Stimulated activated CD8-positive, alpha-beta memory T cell treated with anti-CD3 and anti-CD28 coated beads, Interleukin-2, amount 100 ng/mL, for 48 hours (primary cell): ENCODE measurements at regions not wholly inside any gene's neighbourhood (a gene's known extent, or its start where the extent isn't known, plus 50 kb on each side); places are given as distances from the start of the nearest gene placed in this dataset.
"Not testable (repeated sequence)": the region's sequence is repeated elsewhere in the genome, so short reads cannot be mapped to it uniquely, and the experiment has no call there.

Experiments used
- DNase-seq, 2 donors: peaks; one replicate each; pipeline ENCODE4 v3.0.0-alpha.2; 2020; ENCODE audit warnings: low read depth in 2 of 2

GRCh38 chr6:91941838-91942237 lies 1355.0 kb upstream of the MAP3K7 start:
- no peak for DNase-seq

DNA sequence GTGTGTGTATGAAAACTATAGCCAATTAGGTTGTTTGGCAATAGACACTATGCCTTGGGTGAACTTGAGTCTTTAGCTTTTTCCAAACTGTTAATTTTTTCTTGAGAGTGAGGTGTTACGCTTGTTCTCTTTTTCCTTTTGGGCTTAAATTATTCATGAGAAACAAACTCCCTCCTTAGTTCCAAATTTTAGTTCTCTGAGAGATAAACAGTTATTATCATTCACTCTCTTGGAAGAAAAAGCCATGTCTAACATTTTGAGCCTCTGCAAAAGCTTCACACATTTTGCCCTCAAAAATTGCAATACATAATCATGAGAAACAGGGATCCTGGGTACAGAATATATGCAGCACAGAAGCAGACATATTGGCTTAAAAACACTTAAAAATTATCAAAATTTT lies 1353.9 kb upstream of the MAP3K7 start:
- no peak for DNase-seq

DNA sequence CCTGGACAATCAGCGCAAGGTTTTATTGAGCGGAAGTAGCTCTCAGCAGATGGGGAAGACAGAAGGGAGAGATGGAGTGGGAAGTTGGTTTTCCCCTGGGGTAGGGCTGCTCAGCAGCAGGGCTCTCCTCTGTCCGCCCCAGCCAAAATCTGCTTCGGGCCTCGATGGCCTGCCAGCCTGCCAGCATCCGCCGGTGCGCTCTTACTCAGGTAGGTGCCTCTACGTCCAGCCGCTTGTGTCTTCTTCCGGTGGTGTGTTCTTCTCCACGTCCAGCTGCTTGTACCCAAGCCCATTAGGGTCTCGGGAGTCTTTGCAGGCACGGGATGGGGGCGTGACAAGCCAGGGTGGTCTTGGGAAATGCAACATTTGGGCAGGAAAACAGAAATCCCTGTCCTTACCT lies 1340.0 kb upstream of the MAP3K7 start:
- DNase-seq = no peak

GRCh38 chr6:91926361-91926760 lies 1339.5 kb upstream of the MAP3K7 start:
- DNase-seq = no peak

- DNase-seq = no peak
Observed at GRCh38 chr6:91911945-91912344, 1325.1 kb upstream of the MAP3K7 start.

GRCh38 chr6:91904586-91905164 lies 1317.8 kb upstream of the MAP3K7 start:
- DNase-seq = no peak

DNA sequence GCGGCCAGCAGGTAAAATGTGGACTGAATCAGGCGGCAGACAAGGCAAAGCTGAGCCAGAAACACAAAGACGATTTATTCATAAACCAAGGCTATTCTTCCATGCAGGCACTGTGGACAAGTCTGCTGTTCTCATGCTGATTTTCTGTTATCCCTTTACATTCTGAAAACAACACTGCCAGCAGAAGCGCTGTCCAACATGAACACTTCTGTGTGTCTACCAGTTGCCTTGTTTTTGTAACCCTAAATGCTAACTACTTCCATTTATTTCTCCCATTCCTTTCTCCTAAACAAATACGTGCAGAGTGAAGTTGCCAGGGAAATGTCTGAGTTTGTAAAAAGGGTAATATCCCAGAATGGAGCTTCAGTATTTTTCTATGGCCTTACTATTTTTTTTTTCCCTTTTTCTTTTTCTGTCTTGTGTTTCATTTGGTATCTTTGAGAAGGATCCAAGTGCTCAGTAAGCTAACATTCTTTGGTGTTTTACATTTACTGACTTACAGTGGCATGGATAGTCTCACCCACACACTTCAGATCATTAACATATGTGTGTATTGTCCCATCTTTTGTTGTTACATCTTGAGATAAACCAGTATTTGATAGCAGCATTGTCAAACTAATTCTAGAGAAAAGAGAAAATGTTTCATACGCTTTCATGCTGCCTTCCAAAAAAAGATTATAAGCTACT lies 1308.9 kb upstream of the MAP3K7 start:
- DNase-seq = no peak

DNA sequence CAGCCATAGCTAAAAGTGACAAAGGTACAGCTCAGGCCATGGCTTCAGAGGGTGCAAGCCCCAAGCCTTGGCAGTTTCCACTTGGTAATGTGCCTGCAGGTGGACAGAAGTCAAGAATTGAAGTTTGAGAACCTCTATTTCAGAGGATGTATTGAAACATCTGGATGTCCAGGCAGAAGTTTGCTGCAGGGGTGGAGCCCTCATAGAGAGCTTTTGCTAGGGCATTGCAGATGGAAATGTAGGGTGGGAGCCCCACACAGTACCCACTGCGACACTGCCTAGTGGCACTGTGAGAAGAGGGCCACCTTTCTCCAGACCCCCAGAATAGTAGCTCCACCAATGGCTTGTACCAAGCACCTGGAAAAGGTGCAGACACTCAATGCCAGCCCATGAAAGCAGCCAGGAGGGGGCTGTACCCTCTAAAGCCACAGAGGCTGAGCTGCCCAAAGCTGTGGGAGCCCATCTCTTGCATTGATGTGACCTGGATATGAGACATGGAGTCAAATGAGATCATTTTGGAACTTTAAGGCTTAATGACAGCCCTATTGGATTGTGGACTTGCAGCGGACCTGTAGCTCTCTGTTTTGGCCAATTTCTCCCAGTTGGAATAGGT lies 1299.4 kb upstream of the MAP3K7 start:
- no peak for DNase-seq

- not testable (repeated sequence) for DNase-seq
Observed at GRCh38 chr6:91881791-91882190, 1294.9 kb upstream of the MAP3K7 start.

DNA sequence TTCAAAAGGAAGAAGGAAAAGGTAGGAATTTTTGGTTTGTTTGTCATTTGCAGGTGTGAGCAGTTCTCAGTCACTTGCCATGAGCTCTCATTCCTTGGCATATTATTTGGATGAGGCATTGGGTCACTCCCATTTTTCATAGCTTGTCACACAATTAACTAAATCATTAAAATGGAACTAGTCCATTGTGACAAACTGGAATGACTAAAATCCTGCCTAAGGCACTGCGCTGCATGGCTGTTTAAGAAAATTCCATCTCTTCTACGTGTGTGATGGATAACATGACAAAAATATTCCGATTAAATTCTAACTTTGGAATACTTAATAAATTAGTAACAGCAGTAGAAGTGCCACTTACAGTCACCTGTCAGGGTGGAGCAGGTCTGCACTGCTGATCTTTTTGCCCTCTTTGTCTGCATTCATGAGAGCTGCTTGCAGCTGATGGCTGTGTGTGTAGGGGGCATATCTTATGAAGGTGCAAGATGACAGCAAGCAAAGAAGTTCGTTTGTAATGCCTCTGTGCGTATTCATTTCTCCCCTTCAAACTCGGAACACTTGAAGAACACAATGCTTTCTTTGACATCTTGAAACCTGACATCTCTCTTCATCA lies 1292.6 kb upstream of the MAP3K7 start:
- no peak for DNase-seq

- DNase-seq = no peak
Observed at GRCh38 chr6:91877994-91878393, 1291.1 kb upstream of the MAP3K7 start.

DNA sequence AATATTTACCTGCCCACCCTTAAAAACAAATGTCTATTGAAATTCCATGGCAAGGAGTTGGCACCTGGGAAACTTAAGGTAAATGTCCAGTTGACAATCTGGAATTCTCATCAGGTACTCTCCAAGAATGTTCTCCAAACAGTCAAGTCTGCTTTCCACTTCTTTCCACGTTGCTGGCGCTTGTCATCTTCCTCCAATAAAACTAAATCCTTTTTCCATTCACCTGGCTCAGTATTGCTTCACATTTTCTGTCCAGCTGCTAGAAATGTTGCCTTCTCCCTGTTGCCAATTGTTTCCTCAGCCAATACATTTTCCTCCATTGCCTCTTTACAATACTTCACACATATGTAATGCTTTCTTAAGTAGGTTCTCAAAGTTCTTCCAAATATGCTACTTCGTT lies 1288.1 kb upstream of the MAP3K7 start:
- DNase-seq = no peak

DNA sequence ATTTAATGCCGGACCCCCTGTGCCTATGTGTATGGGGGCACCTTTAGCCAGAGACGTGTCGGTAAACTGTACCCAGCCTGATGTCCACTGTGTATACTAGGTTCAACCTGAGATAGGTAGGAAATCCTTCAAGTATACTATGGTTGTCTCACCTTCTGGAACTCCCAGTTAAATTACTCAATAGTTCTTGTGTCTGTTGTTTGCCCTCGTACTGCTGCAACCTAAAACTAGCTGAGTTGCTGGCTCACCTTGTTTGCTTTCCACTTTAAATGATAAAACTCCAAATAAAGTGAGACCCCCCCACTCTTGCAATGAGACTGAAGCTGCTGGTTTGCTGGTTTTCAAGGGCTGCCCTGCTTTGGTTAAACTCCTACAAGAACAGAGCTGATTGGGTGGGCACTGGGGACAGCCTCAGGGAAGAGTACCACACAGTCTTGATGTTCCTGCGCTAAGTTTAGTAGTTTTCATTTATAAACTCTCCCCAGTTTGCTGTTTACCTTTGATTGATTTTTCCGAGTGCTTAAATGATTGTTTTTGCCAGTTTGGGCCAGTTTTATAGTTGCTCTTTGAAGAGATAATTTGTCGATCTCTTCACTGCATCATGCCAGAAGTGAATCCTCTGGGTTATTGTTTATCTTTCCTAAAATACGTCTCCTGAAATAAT lies 1281.8 kb upstream of the MAP3K7 start:
- DNase-seq = no peak

DNA sequence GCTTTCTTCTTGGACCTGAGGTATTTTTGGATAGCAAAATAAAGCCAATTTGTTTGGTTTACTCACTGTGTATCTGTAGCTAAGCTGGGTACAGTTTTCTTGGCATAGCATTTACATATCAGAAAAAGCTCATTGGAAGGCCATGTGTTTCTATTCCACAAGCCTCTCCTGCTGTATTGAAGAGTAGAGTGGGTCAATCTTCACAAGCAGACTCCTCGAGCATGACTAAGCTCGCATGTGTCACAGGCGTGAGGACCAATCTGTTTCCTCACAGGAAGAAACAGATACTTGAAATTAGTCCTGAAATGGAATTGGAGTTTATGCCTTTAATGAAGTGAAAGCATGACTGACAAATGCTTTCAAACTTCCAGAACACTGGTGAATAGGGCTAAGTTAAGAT lies 1279.0 kb upstream of the MAP3K7 start:
- no peak for DNase-seq

DNA sequence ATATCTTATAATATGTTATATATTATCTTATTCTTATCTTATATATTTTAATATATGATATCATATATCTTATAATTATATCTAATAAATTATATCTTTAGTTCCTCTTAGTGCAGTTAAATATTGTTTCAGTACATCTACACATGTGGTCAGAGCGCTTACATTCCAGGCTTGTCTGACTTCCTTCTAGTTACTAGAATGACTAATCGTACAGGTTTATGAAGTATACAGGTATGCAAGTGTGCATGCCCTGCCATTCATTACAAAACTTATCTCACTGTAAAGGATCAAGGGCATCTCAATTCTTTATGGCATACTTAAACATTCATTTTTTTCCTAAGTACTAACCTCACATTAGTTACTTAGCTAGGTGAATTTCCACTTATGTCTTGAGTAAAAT lies 1278.0 kb upstream of the MAP3K7 start:
- DNase-seq = no peak

- DNase-seq = no peak
Observed at GRCh38 chr6:91860541-91861335, 1273.9 kb upstream of the MAP3K7 start.

DNA sequence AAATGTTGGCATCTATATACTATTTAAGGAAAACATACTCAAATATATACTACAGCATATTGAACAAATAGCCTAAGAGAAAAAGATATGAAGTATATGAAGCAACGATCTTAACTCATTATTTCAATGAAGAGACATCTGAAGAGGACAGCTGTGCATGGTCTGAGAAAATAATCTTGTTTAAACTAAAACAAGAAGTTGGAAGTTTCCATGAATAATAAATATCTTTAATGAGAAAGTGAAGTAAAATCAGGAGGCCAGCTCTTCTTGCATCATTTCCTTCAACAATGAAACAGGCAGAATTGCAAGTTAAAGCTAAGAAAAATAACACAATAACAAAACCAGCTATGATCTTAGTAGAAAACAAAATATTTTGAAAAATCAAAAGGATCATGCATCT lies 1265.4 kb upstream of the MAP3K7 start:
- no peak for DNase-seq

DNA sequence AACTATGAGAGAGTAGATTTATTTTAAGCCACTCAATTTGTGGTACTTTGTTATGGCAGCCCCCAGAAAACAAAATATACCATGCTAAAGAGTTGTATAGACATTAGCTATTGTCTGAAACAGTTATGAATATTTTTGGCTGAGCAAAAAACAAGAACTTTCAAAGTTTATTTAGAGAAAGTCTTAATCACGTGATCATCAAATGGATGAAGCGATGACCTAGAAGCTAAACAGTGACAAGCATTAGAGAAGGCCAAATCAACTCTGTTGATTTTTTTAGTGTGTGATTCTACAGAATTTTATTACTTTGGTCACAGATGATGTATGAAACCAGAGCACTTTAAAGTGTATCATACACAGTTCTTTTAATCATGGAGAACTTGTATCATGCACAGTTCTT lies 1247.9 kb upstream of the MAP3K7 start:
- no peak for DNase-seq

GRCh38 chr6:91827151-91827550 lies 1240.3 kb upstream of the MAP3K7 start:
- no peak for DNase-seq

GRCh38 chr6:91826128-91826527 lies 1239.3 kb upstream of the MAP3K7 start:
- no peak for DNase-seq

GRCh38 chr6:91824331-91824730 lies 1237.5 kb upstream of the MAP3K7 start:
- no peak for DNase-seq

DNA sequence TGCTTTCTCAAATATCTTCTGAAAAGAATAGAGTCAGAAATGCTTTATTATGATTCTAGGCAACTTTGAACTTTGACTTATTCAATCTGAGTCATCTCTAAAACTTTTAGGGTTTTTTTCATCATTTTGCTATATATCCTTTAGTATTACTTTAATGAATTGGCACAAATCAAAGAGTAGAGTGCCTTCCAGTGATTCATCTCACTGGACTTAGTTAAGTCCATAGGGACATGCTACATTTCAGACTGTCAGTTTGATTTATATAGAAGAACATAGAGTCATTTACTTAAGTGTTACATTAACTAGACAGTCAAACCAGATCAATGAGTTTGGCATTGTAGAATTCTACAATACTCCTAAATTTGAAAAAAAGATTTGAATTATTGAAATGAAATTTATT lies 1235.7 kb upstream of the MAP3K7 start:
- DNase-seq = no peak
